CD4-positive, CD25-positive, alpha-beta regulatory T cell (primary cell): ENCODE measurements at regions not wholly inside any gene's neighbourhood (a gene's known extent, or its start where the extent isn't known, plus 50 kb on each side); places are given as distances from the start of the nearest gene placed in this dataset.

Experiments
- ATAC-seq, 2 donors: fragments of 150-1000 bp; cut with Tn5 transposase; one replicate each; pipeline ENCODE4 v1.10.0; 2021; ENCODE audit warnings: low read depth in 2 of 2, moderate number of reproducible peaks in 2 of 2, moderate library complexity in 1 of 2
- DNase-seq, 3 donors: peaks; one replicate each; pipeline versions ENCODE4 v3.0.0 to v3.0.0-alpha.2; 2012 to 2022; ENCODE audit warnings: mixed read lengths in 1 of 3
- H3K27ac ChIP-seq: one replicate; pipeline ENCODE4 v1.7.0; 2013; ENCODE audit warnings: mild to moderate bottlenecking, low read length; ENCODE audit not compliant: insufficient read depth, poor library complexity, severe bottlenecking
- H3K27me3 ChIP-seq: one replicate; pipeline ENCODE4 v1.7.0; 2013; ENCODE audit warnings: low read length; ENCODE audit not compliant: control insufficient read depth, insufficient read depth
- H3K36me3 ChIP-seq: one replicate; pipeline ENCODE4 v1.7.0; 2013; ENCODE audit warnings: mild to moderate bottlenecking, low read length, moderate library complexity; ENCODE audit not compliant: control insufficient read depth, insufficient read depth
- H3K4me1 ChIP-seq: 2 replicates; pipeline ENCODE4 v1.7.0; 2013; ENCODE audit warnings: mild to moderate bottlenecking, low read length; ENCODE audit not compliant: insufficient read depth, control insufficient read depth, poor library complexity, severe bottlenecking
- H3K4me3 ChIP-seq: one replicate; pipeline ENCODE4 v1.7.0; 2013; ENCODE audit warnings: low read depth, mild to moderate bottlenecking, low read length, moderate library complexity
- H3K9me3 ChIP-seq, 2 experiments: 1 replicate in 1 of 2; 2 replicates in 1 of 2; pipeline ENCODE4 v1.7.0; 2013; ENCODE audit warnings: low read length in 2 of 2, mild to moderate bottlenecking in 1 of 2, moderate library complexity in 1 of 2; ENCODE audit not compliant: control insufficient read depth in 2 of 2
- H3K27ac Mint-ChIP-seq, 3 donors: one replicate each; pipeline ENCODE4 v1.8.0; 2020 to 2022; ENCODE audit warnings: mild to moderate bottlenecking in 3 of 3, mixed read lengths in 3 of 3, moderate library complexity in 2 of 3
- H3K27me3 Mint-ChIP-seq: one replicate; pipeline ENCODE4 v1.8.0; 2022; ENCODE audit warnings: mild to moderate bottlenecking, mixed read lengths
- H3K36me3 Mint-ChIP-seq: one replicate; pipeline ENCODE4 v1.8.0; 2020; ENCODE audit warnings: mixed read lengths
- H3K4me1 Mint-ChIP-seq, 4 donors: one replicate each; pipeline ENCODE4 v1.8.0; 2020 to 2022; ENCODE audit warnings: mixed read lengths in 4 of 4, mild to moderate bottlenecking in 1 of 4
- H3K4me3 Mint-ChIP-seq, 4 donors: one replicate each; pipeline ENCODE4 v1.8.0; 2020 to 2022; ENCODE audit warnings: mild to moderate bottlenecking in 4 of 4, mixed read lengths in 4 of 4, moderate library complexity in 3 of 4
- H3K9me3 Mint-ChIP-seq, 7 donors: one replicate each; pipeline ENCODE4 v1.8.0; 2020 to 2022; ENCODE audit warnings: mixed read lengths in 7 of 7, mild to moderate bottlenecking in 3 of 7, moderate library complexity in 2 of 7

- H3K27ac Mint-ChIP-seq: peak overlapping the region in 1 of 3 donors; percentile 35
- Histone ChIP-seq H3K27me3 (no peaks in the 10 kb centered on the region), H3K4me1 (peaks cover 16% of the 10 kb centered on the region), H3K36me3 (no peaks in the 10 kb centered on the region), H3K9me3 (no peaks in the 10 kb centered on the region), H3K27ac (no peak overlapping the region), H3K4me3 (no peak overlapping the region)
- H3K9me3 Mint-ChIP-seq: no peaks in the 10 kb centered on the region
- H3K4me1 Mint-ChIP-seq: peaks cover 3 to 20% (median 10%) of the 10 kb centered on the region in 4 donors
- ATAC-seq (no peak), DNase-seq (no peak)
- H3K27me3 Mint-ChIP-seq: no peaks in the 10 kb centered on the region
- no peak overlapping the region for H3K4me3 Mint-ChIP-seq
- H3K36me3 Mint-ChIP-seq: no peaks in the 10 kb centered on the region
These were observed 223.2 kb downstream of the ANAPC1 start for GRCh38 chr2:111660811-111661210.

DNA sequence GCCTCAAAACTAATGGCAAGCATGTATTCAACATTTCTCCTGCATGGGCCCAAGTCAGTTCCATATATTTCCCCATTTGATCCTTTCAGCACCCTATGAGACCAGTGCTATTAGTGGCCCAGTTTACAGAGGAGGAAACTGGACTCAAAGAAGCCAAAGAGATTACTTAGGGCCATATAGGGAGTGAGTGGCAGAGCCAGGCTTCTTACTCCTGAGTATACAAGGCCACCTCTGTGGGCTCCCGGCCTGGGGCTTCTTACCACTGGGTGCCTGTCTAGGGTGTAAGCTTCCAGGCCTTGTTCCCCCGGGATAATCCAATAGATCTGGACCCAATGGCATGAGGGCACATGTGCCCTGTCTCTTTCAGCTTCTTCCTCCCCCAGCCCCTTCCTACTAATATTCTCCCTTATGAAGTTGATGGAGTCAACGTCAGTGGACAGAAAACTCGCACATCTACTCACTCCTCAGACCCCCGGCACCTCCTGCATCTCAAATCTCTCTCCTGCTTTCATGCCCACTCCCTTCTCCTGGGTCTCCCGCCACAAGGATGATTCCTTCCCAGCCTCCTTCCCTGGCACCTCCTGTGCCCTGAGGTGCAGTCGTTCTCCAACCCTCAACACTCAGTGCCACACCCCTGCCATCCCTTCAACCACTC is 222.6 kb downstream of the ANAPC1 start:
- Mint-ChIP-seq H3K27me3 (no peaks in the 10 kb centered on the region), H3K9me3 (no peaks in the 10 kb centered on the region), H3K36me3 (no peaks in the 10 kb centered on the region), H3K27ac (peak overlapping the region in 1 of 3 donors; percentile 35), H3K4me3 (no peak overlapping the region), H3K4me1 (peaks cover 3 to 20% (median 10%) of the 10 kb centered on the region in 4 donors)
- ATAC-seq (no peak), DNase-seq (no peak)
- Histone ChIP-seq H3K4me1 (peaks cover 16% of the 10 kb centered on the region), H3K4me3 (no peak overlapping the region), H3K36me3 (no peaks in the 10 kb centered on the region), H3K9me3 (no peaks in the 10 kb centered on the region), H3K27me3 (no peaks in the 10 kb centered on the region), H3K27ac (no peak overlapping the region)

- H3K4me3 Mint-ChIP-seq: peak overlapping the region in 2 of 4 donors; percentile 4 to 44
- H3K36me3 Mint-ChIP-seq: no peaks in the 10 kb centered on the region
- Histone ChIP-seq H3K27me3 (no peaks in the 10 kb centered on the region), H3K4me3 (no peak overlapping the region), H3K27ac (no peak overlapping the region), H3K9me3 (no peaks in the 10 kb centered on the region), H3K36me3 (no peaks in the 10 kb centered on the region), H3K4me1 (peaks cover 16% of the 10 kb centered on the region)
- DNase-seq (peak in 1 of 3 donors; percentile 26), ATAC-seq (peak in 1 of 2 donors; percentile 40)
- H3K4me1 Mint-ChIP-seq: peaks cover 3 to 20% (median 10%) of the 10 kb centered on the region in 4 donors
- H3K9me3 Mint-ChIP-seq: no peaks in the 10 kb centered on the region
- H3K27me3 Mint-ChIP-seq: no peaks in the 10 kb centered on the region
- no peak overlapping the region for H3K27ac Mint-ChIP-seq
These were observed 221.8 kb downstream of the ANAPC1 start for GRCh38 chr2:111662039-111662770.

DNA sequence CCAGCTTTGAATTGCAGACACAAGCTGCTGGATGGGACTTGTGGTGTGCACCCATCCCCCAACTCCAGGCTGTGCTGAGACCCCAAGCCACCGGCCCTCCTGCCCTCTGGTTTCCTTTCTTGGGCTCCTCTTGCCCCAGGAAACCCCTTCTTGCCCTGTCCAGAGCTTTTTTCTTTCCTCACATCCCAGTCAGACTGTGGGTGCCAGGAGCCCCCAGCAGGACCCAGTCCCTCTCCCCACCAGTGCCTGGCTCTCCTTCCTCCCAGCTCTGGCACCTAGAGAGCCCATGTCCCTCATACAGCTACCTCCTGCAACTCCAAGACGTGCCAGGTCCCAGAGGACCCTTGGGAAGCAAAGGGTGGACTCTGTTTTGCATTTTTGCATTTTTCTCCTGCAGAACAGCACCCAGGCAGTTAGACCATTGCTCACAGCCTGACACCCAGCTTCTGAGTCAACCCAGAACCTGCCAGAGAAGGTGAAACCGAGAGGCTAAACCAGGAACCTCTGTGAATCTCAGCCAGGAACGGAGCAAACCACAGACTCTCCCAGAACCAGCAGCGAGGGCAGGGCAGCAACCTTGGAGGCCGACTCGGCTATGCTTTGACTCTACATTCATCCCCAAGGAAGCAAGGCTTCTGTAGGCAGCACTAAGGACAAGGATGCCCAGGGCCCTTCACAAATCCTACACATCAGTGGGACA is 221.1 kb downstream of the ANAPC1 start:
- Mint-ChIP-seq H3K27ac (peak overlapping the region in 2 of 3 donors; percentile 43 to 77), H3K9me3 (no peaks in the 10 kb centered on the region), H3K36me3 (no peaks in the 10 kb centered on the region), H3K4me1 (peaks cover 3 to 20% (median 10%) of the 10 kb centered on the region in 4 donors), H3K27me3 (no peaks in the 10 kb centered on the region), H3K4me3 (peak overlapping the region in 2 of 4 donors; percentile 16 to 55)
- peaks cover 16% of the 10 kb centered on the region for H3K4me1 ChIP-seq
- no peaks in the 10 kb centered on the region for H3K36me3 ChIP-seq
- H3K4me3 ChIP-seq: no peak overlapping the region
- H3K27ac ChIP-seq: no peak overlapping the region
- peak in 1 of 3 donors; percentile 63 for DNase-seq
- no peaks in the 10 kb centered on the region for H3K27me3 ChIP-seq
- no peaks in the 10 kb centered on the region for H3K9me3 ChIP-seq
- ATAC-seq: peak; percentile 37 to 38

DNA sequence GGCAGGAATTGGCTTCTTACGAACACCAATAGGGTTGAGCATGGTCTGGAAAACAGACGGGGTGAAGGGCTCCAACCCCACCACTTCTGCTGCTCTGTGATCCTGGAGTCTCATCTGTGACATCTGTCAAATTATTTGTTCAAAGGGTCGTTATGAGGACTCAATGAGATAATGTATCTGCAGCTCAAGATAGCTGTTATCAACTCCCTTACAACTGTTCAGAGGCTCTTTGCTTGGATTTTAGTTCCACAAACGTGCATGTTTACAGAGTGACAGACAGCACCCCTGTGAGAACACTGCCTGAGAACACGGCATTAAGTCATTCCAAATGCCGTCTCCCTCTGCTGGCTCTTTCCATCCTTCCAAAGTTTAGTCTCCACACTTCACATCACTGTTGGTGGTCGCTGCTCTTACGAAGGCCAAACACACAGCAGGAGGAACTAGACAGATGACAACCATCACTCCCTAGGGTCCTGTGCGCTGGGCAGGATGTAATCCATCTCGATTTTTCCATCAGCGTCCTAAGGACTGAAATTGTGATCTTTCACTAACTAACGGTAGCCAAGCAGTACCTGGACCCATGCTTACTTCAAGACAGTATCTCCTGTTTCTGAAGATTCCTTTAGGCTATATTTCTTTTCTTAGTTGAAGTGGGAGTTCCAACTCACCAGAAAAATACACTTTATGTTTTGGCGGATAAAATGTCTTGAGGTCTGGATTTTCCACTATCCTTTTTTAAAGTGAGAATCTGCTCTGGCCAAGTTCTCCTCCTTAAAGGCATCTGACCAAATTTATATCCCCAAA is 220.3 kb downstream of the ANAPC1 start:
- Mint-ChIP-seq H3K36me3 (no peaks in the 10 kb centered on the region), H3K4me3 (no peak overlapping the region), H3K27me3 (no peaks in the 10 kb centered on the region), H3K4me1 (peaks cover 3 to 20% (median 10%) of the 10 kb centered on the region in 4 donors), H3K9me3 (no peaks in the 10 kb centered on the region), H3K27ac (peak overlapping the region in 1 of 3 donors; percentile 77)
- Histone ChIP-seq H3K4me3 (no peak overlapping the region), H3K27ac (no peak overlapping the region), H3K9me3 (no peaks in the 10 kb centered on the region), H3K27me3 (no peaks in the 10 kb centered on the region), H3K4me1 (peaks cover 16% of the 10 kb centered on the region), H3K36me3 (no peaks in the 10 kb centered on the region)
- no peak for DNase-seq
- ATAC-seq: no peak

DNA sequence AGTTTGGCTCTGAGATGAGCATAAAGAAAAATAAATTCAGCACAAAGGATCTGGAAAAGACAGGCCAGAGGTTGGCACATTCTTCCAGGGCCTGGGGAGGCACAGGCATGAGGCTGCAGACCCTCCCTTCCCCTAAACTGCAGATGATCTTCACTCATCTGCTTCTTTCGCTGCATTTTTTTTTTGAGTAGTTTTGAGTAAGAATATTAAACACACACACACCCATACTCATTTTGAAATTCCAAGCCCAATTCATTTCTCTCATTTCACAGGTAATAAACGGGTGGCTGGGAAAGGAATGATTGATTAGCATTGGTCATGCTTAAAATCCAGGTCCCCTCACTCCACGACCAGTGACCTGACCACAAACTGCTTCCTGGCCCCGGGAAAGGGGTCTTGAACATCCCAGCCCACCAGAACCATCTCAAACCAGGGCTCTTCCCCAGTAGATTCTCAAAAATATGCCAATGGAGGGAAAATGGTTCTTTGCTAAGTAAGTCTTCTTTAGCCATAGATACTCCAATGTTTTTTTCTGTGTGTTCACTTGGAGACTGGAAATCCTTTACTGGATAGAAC is 219.6 kb downstream of the ANAPC1 start:
- Histone ChIP-seq H3K4me3 (no peak overlapping the region), H3K27ac (no peak overlapping the region), H3K9me3 (no peaks in the 10 kb centered on the region), H3K36me3 (no peaks in the 10 kb centered on the region), H3K4me1 (peaks cover 16% of the 10 kb centered on the region), H3K27me3 (no peaks in the 10 kb centered on the region)
- DNase-seq (no peak), ATAC-seq (no peak)
- no peak overlapping the region for H3K27ac Mint-ChIP-seq
- H3K36me3 Mint-ChIP-seq: no peaks in the 10 kb centered on the region
- H3K4me1 Mint-ChIP-seq: peaks cover 3 to 20% (median 10%) of the 10 kb centered on the region in 4 donors
- no peak overlapping the region for H3K4me3 Mint-ChIP-seq
- H3K9me3 Mint-ChIP-seq: no peaks in the 10 kb centered on the region
- no peaks in the 10 kb centered on the region for H3K27me3 Mint-ChIP-seq

- Histone ChIP-seq H3K27ac (no peak overlapping the region), H3K9me3 (no peaks in the 10 kb centered on the region), H3K4me1 (peaks cover 16% of the 10 kb centered on the region), H3K4me3 (no peak overlapping the region), H3K36me3 (no peaks in the 10 kb centered on the region), H3K27me3 (no peaks in the 10 kb centered on the region)
- no peak overlapping the region for H3K27ac Mint-ChIP-seq
- H3K9me3 Mint-ChIP-seq: no peaks in the 10 kb centered on the region
- no peaks in the 10 kb centered on the region for H3K27me3 Mint-ChIP-seq
- no peaks in the 10 kb centered on the region for H3K36me3 Mint-ChIP-seq
- peaks cover 3 to 20% (median 10%) of the 10 kb centered on the region in 4 donors for H3K4me1 Mint-ChIP-seq
- ATAC-seq (no peak), DNase-seq (no peak)
- H3K4me3 Mint-ChIP-seq: no peak overlapping the region
These were observed 219.0 kb downstream of the ANAPC1 start for GRCh38 chr2:111665011-111665410.
